Activated CD4-positive, alpha-beta T cell treated with anti-CD3 and anti-CD28 coated beads for 1 hour (primary cell): ENCODE measurements at regions not wholly inside any gene's neighbourhood (a gene's known extent, or its start where the extent isn't known, plus 50 kb on each side); places are given as distances from the start of the nearest gene placed in this dataset.

Experiments
- DNase-seq: peaks from one replicate; pipeline ENCODE4 v3.0.0-alpha.2; 2020

- no peak for DNase-seq
Observed at GRCh38 chr3:105923140-105923539, 54.3 kb upstream of the CBLB start.

GRCh38 chr3:105927741-105928140 is 58.9 kb upstream of the CBLB start:
- DNase-seq: no peak

GRCh38 chr3:105930733-105931132 is 61.9 kb upstream of the CBLB start:
- no peak for DNase-seq

GRCh38 chr3:105931500-105931899 is 62.7 kb upstream of the CBLB start:
- no peak for DNase-seq

GRCh38 chr3:105933871-105934270 is 65.1 kb upstream of the CBLB start:
- DNase-seq: no peak

- no peak for DNase-seq
Observed at GRCh38 chr3:105938101-105938500, 69.3 kb upstream of the CBLB start.

GRCh38 chr3:105938806-105939205 is 70.0 kb upstream of the CBLB start:
- no peak for DNase-seq

GRCh38 chr3:105944276-105944675 is 75.5 kb upstream of the CBLB start:
- DNase-seq: no peak

- no peak for DNase-seq
Observed at GRCh38 chr3:105944721-105945120, 75.9 kb upstream of the CBLB start.

- no peak for DNase-seq
Observed at GRCh38 chr3:105948101-105948500, 79.3 kb upstream of the CBLB start.

GRCh38 chr3:105950881-105951600 is 82.2 kb upstream of the CBLB start:
- no peak for DNase-seq

GRCh38 chr3:105953831-105954230 is 85.0 kb upstream of the CBLB start:
- DNase-seq: no peak

- no peak for DNase-seq
Observed at GRCh38 chr3:105956306-105956705, 87.5 kb upstream of the CBLB start.

GRCh38 chr3:105957722-105958121 is 88.9 kb upstream of the CBLB start:
- no peak for DNase-seq

- DNase-seq: no peak
Observed at GRCh38 chr3:105958237-105959000, 89.6 kb upstream of the CBLB start.

GRCh38 chr3:105959851-105960250 is 91.0 kb upstream of the CBLB start:
- no peak for DNase-seq

- no peak for DNase-seq
Observed at GRCh38 chr3:105960381-105960780, 91.6 kb upstream of the CBLB start.

GRCh38 chr3:105963161-105963560 is 94.3 kb upstream of the CBLB start:
- no peak for DNase-seq

GRCh38 chr3:105965384-105965783 is 96.6 kb upstream of the CBLB start:
- no peak for DNase-seq

GRCh38 chr3:105967117-105967516 is 98.3 kb upstream of the CBLB start:
- DNase-seq: no peak

GRCh38 chr3:105970283-105970682 is 101.5 kb upstream of the CBLB start:
- no peak for DNase-seq

- DNase-seq: no peak
Observed at GRCh38 chr3:105972069-105972468, 103.3 kb upstream of the CBLB start.

- DNase-seq: no peak
Observed at GRCh38 chr3:105974381-105974780, 105.6 kb upstream of the CBLB start.

- no peak for DNase-seq
Observed at GRCh38 chr3:105976196-105976595, 107.4 kb upstream of the CBLB start.

GRCh38 chr3:105979961-105980360 is 111.1 kb upstream of the CBLB start:
- DNase-seq: no peak
